SK-N-SH (cell line): ENCODE measurements at regions not wholly inside any gene's neighbourhood (a gene's known extent, or its start where the extent isn't known, plus 50 kb on each side); places are given as distances from the start of the nearest gene placed in this dataset.

Experiments used
- CTCF ChIA-PET: fragments of 300-600, 350-600 bp; formaldehyde crosslinking; extraction: SDS; loops from one replicate; lab custom pipeline; 2021; lab: Yijun Ruan, JAX
- POLR2A ChIA-PET: fragments of 350-600 bp; sonication (Branson Sonifier 250); formaldehyde crosslinking; extraction: SDS; loops from one replicate; lab custom pipeline; 2020; ENCODE audit warnings: antibody characterized with exemption, inconsistent platforms; lab: Yijun Ruan, JAX
- DNase-seq: peaks from one replicate; pipeline ENCODE4 v3.0.0; 2012
- H2AFZ ChIP-seq: fragments of 200-600 bp; sonication (generic); 2 replicates; pipeline ENCODE4 v1.8.1; 2016; ENCODE audit warnings: antibody characterized with exemption, mild to moderate bottlenecking, low read depth
- H3F3A ChIP-seq: fragments of 200-600 bp; sonication (generic); replicated peaks from 2 replicates; pipeline ENCODE3; 2016; ENCODE audit warnings: antibody characterized with exemption, mild to moderate bottlenecking; ENCODE audit not compliant: insufficient read depth
- H3K27ac ChIP-seq, 2 experiments: fragments of 200-500 bp in 1 of 2; fragments of 200-600 bp in 1 of 2; sonication (Bioruptor generic) in 1 of 2; sonication (generic), shearing (Covaris generic) in 1 of 2; 2 replicates each; pipeline versions ENCODE4 v1.5.1 to v1.6.1; 2014 to 2016; ENCODE audit warnings: low read depth in 2 of 2, inconsistent platforms in 1 of 2, low read length in 1 of 2, mild to moderate bottlenecking in 1 of 2, mixed read lengths in 1 of 2
- H3K27me3 ChIP-seq: fragments of 200-600 bp; sonication (generic), shearing (Covaris generic); 2 replicates; pipeline ENCODE4 v1.6.1; 2016; ENCODE audit warnings: mixed run types; ENCODE audit not compliant: insufficient read depth
- H3K36me3 ChIP-seq, 2 experiments: fragments of 200-500 bp in 1 of 2; fragments of 200-600 bp in 1 of 2; sonication (Bioruptor generic) in 1 of 2; sonication (generic) in 1 of 2; replicated peaks in 1 of 2; 2 replicates each; pipeline versions ENCODE3 to v1.5.1; 2014 to 2016; ENCODE audit warnings: low read length in 1 of 2, mild to moderate bottlenecking in 1 of 2; ENCODE audit not compliant: insufficient read depth in 2 of 2, control insufficient read depth in 1 of 2
- H3K4me1 ChIP-seq, 2 experiments: fragments of 200-500 bp in 1 of 2; fragments of 200-600 bp in 1 of 2; sonication (Bioruptor generic) in 1 of 2; sonication (generic), shearing (Covaris generic) in 1 of 2; 2 replicates each; pipeline versions ENCODE4 v1.5.1 to v1.6.1; 2014 to 2016; ENCODE audit warnings: low read depth in 1 of 2, low read length in 1 of 2, mixed run types in 1 of 2; ENCODE audit not compliant: insufficient read depth in 2 of 2, control insufficient read depth in 1 of 2
- H3K4me2 ChIP-seq: fragments of 200-600 bp; sonication (generic), shearing (Covaris generic); 2 replicates; pipeline ENCODE4 v1.6.1; 2017; ENCODE audit warnings: mixed run types
- H3K4me3 ChIP-seq, 2 experiments: fragments of 200-500 bp in 1 of 2; fragments of 200-600 bp in 1 of 2; sonication (Bioruptor generic) in 1 of 2; sonication (generic), shearing (Covaris generic) in 1 of 2; 2 replicates each; pipeline versions ENCODE4 v1.5.1 to v1.8.1; 2014 to 2016; ENCODE audit warnings: low read depth in 2 of 2, inconsistent platforms in 1 of 2, low read length in 1 of 2, mild to moderate bottlenecking in 1 of 2, mixed read lengths in 1 of 2, moderate library complexity in 1 of 2
- H3K79me2 ChIP-seq: fragments of 200-600 bp; sonication (generic); 2 replicates; pipeline ENCODE4 v1.8.1; 2017; ENCODE audit warnings: mild to moderate bottlenecking; ENCODE audit not compliant: insufficient read depth
- H3K9ac ChIP-seq: fragments of 200-600 bp; sonication (generic); 2 replicates; pipeline ENCODE4 v1.6.1; 2017; ENCODE audit warnings: mixed run types
- H3K9me2 ChIP-seq: fragments of 200-600 bp; sonication (generic); 2 replicates; pipeline ENCODE4 v1.6.1; 2017; ENCODE audit warnings: mixed run types
- H3K9me3 ChIP-seq: fragments of 200-600 bp; sonication (generic); 2 replicates; pipeline ENCODE4 v1.6.1; 2017; ENCODE audit warnings: mixed run types, mild to moderate bottlenecking, moderate library complexity
- H4K20me1 ChIP-seq: fragments of 200-600 bp; sonication (generic); 2 replicates; pipeline ENCODE4 v1.6.1; 2017; ENCODE audit warnings: mild to moderate bottlenecking, mixed run types; ENCODE audit not compliant: insufficient read depth
- CHD2 ChIP-seq: fragments of 150-350 bp; IDR thresholded peaks from 2 replicates; pipeline ENCODE4 v1.6.1; 2018; ENCODE audit warnings: low read length; ENCODE audit not compliant: partially characterized antibody
- CTCF ChIP-seq: fragments of 200-600 bp; sonication (generic); IDR thresholded peaks from 2 replicates; pipeline ENCODE4 v1.6.1; 2017; ENCODE audit warnings: antibody characterized with exemption, mild to moderate bottlenecking, moderate library complexity
- ELF1 ChIP-seq: IDR thresholded peaks from 2 replicates; pipeline ENCODE4 v1.4.0; 2012
- EP300 ChIP-seq, 2 experiments: IDR thresholded peaks; 2 replicates each; pipeline versions ENCODE4 v1.4.0 to v1.6.1; 2012; ENCODE audit warnings: borderline replicate concordance in 1 of 2, low read depth in 1 of 2, low read length in 1 of 2
- FOXM1 ChIP-seq: IDR thresholded peaks from 2 replicates; pipeline ENCODE4 v1.4.0; 2012; ENCODE audit warnings: low read depth, mild to moderate bottlenecking
- GATA2 ChIP-seq: sonication (generic); formaldehyde crosslinking; IDR thresholded peaks from 2 replicates; pipeline ENCODE4 v1.5.0; 2020; ENCODE audit warnings: mild to moderate bottlenecking, missing genetic modification reagents
- IRF3 ChIP-seq: fragments of 150-350 bp; IDR thresholded peaks from 2 replicates; pipeline ENCODE4 v1.6.1; 2016; ENCODE audit warnings: mild to moderate bottlenecking, low read depth, low read length
- MEF2A ChIP-seq: IDR thresholded peaks from 2 replicates; pipeline ENCODE4 v1.4.0; 2012; ENCODE audit warnings: low read depth, borderline replicate concordance
- MXI1 ChIP-seq: IDR thresholded peaks from 2 replicates; pipeline ENCODE4 v1.6.1; 2012; ENCODE audit warnings: mild to moderate bottlenecking, low read depth, low read length, improper control_type of control experiment
- NRF1 ChIP-seq: IDR thresholded peaks from 2 replicates; pipeline ENCODE4 v1.6.1; 2012; ENCODE audit warnings: low read depth, mild to moderate bottlenecking, low read length
- RAD21 ChIP-seq: IDR thresholded peaks from 2 replicates; pipeline ENCODE4 v1.6.1; 2012; ENCODE audit warnings: mild to moderate bottlenecking, low read length
- RCOR1 ChIP-seq: fragments of 150-350 bp; IDR thresholded peaks from 2 replicates; pipeline ENCODE4 v1.6.1; 2017; ENCODE audit warnings: antibody characterized with exemption, low read length
- REST ChIP-seq: IDR thresholded peaks from 2 replicates; pipeline ENCODE4 v1.6.1; 2012; ENCODE audit warnings: mild to moderate bottlenecking, low read depth, low read length, moderate library complexity
- SMC3 ChIP-seq: IDR thresholded peaks from 2 replicates; pipeline ENCODE4 v1.6.1; 2012; ENCODE audit warnings: low read depth, low read length, improper control_type of control experiment
- TEAD4 ChIP-seq: IDR thresholded peaks from 2 replicates; pipeline ENCODE4 v1.4.0; 2012; ENCODE audit warnings: mild to moderate bottlenecking, borderline replicate concordance; ENCODE audit not compliant: insufficient read depth
- YY1 ChIP-seq: IDR thresholded peaks from 2 replicates; pipeline ENCODE4 v1.4.0; 2012; ENCODE audit warnings: low read depth, mild to moderate bottlenecking
- WGBS: methylation state at CpG from one replicate; pipeline ENCODE4 v1.1.6; 2017; ENCODE audit warnings: low lambda C conversion rate; 5-methylcytosine and 5-hydroxymethylcytosine counted together
- TF ChIP-seq, protein P1 (sequence below): IDR thresholded peaks from 2 replicates; pipeline ENCODE4; 2012
- TF ChIP-seq, protein P2 (sequence below): IDR thresholded peaks from 2 replicates; pipeline ENCODE4 v1.4.0; 2012; ENCODE audit warnings: low read depth, borderline replicate concordance

DNA sequence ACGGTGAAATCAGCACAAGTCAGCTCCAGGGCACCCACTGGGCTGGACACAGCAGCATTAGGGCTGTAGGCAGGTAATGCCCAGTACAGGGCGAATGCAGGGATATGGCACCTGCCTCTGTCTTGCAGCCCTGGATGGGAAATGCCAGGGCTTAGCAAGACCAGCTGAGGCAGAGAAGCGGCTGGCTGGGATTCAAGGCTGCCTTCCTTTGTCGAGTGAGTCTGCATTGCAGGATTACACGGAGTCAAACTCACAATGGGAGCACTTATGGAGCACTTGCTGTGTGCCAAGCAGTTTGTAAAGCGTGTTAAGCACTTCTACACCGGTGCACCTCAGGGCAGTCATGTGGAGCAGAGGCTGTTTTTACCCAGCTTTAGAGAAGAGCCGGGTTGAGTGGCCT is 87.3 kb upstream of the HDAC4 start:
- 14% methylated on average over 8 of the region's 8 CpGs for WGBS
- Histone ChIP-seq H3K36me3 (no peaks in the 10 kb centered on the region), H3K27ac (no peak overlapping the region), H4K20me1 (no peaks in the 10 kb centered on the region), H3K9me3 (no peaks in the 10 kb centered on the region), H2AFZ (no peak overlapping the region), H3K4me3 (no peak overlapping the region), H3K9me2 (no peaks in the 10 kb centered on the region), H3K27me3 (no peaks in the 10 kb centered on the region), H3K79me2 (no peaks in the 10 kb centered on the region), H3K9ac (no peak overlapping the region), H3F3A (no peaks in the 10 kb centered on the region), H3K4me1 (peaks cover 0 to 11% of the 10 kb centered on the region in 2 experiments; a peak in 1 of 4 replicates), H3K4me2 (no peak overlapping the region)
- TF ChIP-seq SMC3 (no peak), TEAD4 (no peak), CHD2 (no peak), MXI1 (no peak), CTCF (no peak), ELF1 (no peak), FOXM1 (no peak), YY1 (no peak), GATA2 (CRISPR knock-in tag) (no peak), REST (no peak), EP300 (IDR thresholded peaks at IDR 0.05; ENCODE audit: borderline replicate concordance in 1 of 2, low read depth in 1 of 2, low read length in 1 of 2) (no peak), MEF2A (no peak), NRF1 (no peak), RAD21 (no peak), RCOR1 (no peak), IRF3 (no peak)
- TF ChIP-seq, protein P1, sequence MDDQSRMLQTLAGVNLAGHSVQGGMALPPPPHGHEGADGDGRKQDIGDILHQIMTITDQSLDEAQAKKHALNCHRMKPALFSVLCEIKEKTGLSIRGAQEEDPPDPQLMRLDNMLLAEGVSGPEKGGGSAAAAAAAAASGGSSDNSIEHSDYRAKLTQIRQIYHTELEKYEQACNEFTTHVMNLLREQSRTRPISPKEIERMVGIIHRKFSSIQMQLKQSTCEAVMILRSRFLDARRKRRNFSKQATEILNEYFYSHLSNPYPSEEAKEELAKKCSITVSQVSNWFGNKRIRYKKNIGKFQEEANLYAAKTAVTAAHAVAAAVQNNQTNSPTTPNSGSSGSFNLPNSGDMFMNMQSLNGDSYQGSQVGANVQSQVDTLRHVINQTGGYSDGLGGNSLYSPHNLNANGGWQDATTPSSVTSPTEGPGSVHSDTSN = no peak
- TF ChIP-seq, protein P2, sequence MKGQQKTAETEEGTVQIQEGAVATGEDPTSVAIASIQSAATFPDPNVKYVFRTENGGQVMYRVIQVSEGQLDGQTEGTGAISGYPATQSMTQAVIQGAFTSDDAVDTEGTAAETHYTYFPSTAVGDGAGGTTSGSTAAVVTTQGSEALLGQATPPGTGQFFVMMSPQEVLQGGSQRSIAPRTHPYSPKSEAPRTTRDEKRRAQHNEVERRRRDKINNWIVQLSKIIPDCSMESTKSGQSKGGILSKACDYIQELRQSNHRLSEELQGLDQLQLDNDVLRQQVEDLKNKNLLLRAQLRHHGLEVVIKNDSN = no peak
- POLR2A ChIA-PET = no interaction called here
- CTCF ChIA-PET = interaction anchor here (1.2 kb wide), 1 partner anchor 11 kb away, joined by 3 read pairs; no protein-coding TSS in a partner anchor
- no peak for DNase-seq
